ENCODE measurements at regions not wholly inside any gene's neighbourhood (a gene's known extent, or its start where the extent isn't known, plus 50 kb on each side); places are given as distances from the start of the nearest gene placed in this dataset.

DNA sequence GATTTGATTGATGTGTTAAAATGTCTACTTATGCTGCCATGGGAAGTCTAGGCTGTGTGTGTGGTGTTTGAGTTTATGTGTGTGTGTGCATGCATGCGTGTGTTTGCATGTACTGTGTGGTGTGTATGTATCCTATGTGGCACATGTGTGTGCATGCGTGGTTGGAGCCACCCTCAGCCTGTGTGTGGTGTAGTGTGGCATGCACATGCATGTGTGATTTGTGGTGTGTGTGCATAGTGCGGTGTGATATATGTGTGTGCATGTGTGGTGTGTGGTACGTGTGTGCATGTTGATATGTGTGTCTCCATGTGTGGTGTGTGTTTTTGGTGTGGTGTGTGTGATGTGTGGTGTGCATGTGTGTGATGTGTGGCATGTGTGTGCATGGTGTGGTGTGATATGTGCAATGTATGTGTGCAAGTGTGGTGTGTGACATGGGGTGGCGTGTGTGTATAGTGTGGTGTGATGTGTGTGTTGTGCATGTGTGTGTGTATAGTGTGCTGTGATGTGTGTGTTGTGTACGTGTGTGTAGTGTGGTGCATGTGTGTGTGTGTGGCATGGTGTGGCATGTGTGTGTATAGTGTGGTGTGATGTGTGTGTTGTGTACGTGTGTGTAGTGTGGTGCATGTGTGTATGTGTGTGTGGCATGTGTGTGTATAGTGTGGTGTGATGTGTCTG, 66.6 kb upstream of the HDAC4 start:
- TF ChIP-seq REST (IDR thresholded peaks at IDR 0.05; ENCODE audit: insufficient read depth in 1 of 2, low read depth in 2 of 2, low read length in 2 of 2) (no peak), TAF1 (IDR thresholded peaks at IDR 0.05; ENCODE audit: borderline replicate concordance, insufficient read depth, low read length) (no peak)

- TF ChIP-seq POLR2AphosphoS5 (IDR thresholded peaks at IDR 0.05; ENCODE audit: low read depth, low read length) (no peak), FOXP2 (optimal IDR thresholded peaks at IDR 0.05; ENCODE audit: borderline replicate concordance, extremely low read depth, extremely low read length, insufficient read depth) (no peak), TAF1 (IDR thresholded peaks at IDR 0.05; ENCODE audit: borderline replicate concordance, insufficient read depth, low read length) (no peak), SIN3A (IDR thresholded peaks at IDR 0.05; ENCODE audit: borderline replicate concordance, insufficient read depth, low read length) (no peak), REST (IDR thresholded peaks at IDR 0.05; ENCODE audit: insufficient read depth in 1 of 2, low read depth in 2 of 2, low read length in 2 of 2) (no peak)
These were observed 66.0 kb upstream of the HDAC4 start for GRCh38 chr2:239466755-239467271.

DNA sequence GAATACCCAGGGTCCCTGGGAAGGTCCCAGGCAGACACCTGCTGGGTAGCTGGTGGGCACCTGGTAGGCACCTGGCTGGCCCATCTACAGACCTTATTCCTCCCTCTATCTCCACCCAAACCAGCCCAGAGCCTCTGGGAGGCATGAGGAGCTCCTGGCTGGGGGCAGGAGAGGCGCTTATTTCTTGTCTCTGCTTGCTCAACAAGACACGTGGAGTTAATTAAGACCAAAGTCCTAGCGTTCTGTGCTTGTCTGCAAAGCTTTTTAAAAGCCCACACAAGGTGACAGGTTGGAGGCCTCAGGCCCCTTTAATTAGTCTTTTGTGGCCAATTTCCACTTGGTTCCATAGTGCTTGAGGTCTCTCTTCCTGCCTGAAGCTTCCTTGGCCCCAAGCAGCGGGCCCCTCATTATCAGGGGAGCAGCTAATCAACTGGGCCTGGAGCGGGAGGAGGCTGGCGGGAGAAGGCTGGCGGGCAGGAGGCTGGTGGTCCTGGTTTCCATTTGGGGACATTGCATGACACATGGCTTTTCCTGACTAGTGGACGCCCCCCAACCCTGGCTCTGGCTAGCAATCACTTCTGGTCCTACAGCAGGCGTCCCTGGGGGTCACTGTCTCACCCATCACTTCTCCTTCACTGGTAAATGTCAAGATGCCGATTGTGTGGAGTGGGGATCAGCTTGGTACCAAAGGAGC, 65.4 kb upstream of the HDAC4 start:
- TF ChIP-seq SIN3A (IDR thresholded peaks at IDR 0.05; ENCODE audit: borderline replicate concordance, insufficient read depth, low read length), result no peak
- TF ChIP-seq FOXP2 (optimal IDR thresholded peaks at IDR 0.05; ENCODE audit: borderline replicate concordance, extremely low read depth, extremely low read length, insufficient read depth), result no peak

- TF ChIP-seq POLR2AphosphoS5 (IDR thresholded peaks at IDR 0.05; ENCODE audit: low read depth, low read length), result no peak
These were observed 64.5 kb upstream of the HDAC4 start for GRCh38 chr2:239465017-239466001.

DNA sequence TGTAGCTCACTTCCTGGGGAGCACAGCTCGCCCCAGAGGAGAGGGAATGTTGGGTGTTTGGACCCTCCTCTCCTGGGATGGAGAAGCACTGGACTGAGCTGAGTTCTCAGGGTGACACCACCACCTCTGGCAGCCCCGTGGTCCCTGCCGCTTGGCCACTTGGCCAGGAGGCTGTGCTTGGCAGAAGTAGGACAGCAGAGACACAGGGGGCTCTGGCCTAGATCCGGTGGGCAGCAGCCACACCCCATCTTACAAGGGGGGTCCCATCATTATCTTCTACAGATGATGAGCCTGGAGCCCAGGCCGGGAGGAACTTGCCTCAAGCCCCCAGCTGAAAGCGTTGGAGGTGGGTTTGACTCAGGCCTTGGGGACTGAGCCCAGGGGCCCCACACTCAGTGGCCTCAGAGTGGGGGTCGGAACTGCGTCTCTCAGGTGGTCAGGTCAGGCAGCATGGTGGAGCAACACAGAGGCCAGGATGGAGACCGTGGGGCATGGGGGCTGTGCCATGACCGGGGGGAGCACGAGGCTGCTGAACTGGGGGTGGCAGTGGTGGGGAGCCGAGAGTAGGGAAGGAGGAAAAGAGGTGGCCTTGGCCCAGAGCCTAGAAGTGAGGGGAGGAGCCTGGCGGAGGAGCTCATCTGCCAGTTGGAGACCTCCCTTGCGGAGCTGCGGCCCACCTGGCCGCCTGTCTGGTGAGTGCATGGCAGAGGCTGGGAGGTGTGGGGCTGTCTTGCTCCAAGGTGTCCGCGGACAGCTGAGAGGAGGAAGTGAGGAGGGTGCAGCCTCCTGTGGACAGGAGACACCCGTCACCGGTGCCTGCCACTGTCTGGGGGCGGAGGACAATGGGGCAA, 63.6 kb upstream of the HDAC4 start:
- TF ChIP-seq POLR2AphosphoS5 (IDR thresholded peaks at IDR 0.05; ENCODE audit: low read depth, low read length) (no peak), TAF1 (IDR thresholded peaks at IDR 0.05; ENCODE audit: borderline replicate concordance, insufficient read depth, low read length) (no peak), REST (IDR thresholded peaks at IDR 0.05; ENCODE audit: insufficient read depth in 1 of 2, low read depth in 2 of 2, low read length in 2 of 2) (no peak), SIN3A (IDR thresholded peaks at IDR 0.05; ENCODE audit: borderline replicate concordance, insufficient read depth, low read length) (no peak), FOXP2 (optimal IDR thresholded peaks at IDR 0.05; ENCODE audit: borderline replicate concordance, extremely low read depth, extremely low read length, insufficient read depth) (no peak)
